ENCODE measurements at regions not wholly inside any gene's neighbourhood (a gene's known extent, or its start where the extent isn't known, plus 50 kb on each side); places are given as distances from the start of the nearest gene placed in this dataset.

DNA sequence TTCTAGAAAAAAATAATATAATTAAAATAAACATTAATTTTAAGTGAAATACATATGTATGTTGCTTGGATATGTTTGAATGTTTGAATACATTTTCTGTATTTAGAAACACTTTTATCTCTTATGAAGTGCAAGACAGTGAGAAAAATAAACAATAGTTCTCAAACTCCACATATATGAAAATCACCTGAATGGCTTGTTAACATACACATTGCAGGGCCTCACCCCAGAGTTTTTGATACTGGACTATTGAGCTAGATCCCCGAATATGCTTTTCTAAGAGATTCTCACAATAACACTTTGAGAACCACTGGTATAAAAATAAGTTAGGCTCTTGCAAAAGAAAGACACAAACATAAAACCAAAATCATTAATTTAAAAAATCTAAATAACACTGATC, 1570.3 kb upstream of the PRR20A start:
- TF ChIP-seq, protein P1, sequence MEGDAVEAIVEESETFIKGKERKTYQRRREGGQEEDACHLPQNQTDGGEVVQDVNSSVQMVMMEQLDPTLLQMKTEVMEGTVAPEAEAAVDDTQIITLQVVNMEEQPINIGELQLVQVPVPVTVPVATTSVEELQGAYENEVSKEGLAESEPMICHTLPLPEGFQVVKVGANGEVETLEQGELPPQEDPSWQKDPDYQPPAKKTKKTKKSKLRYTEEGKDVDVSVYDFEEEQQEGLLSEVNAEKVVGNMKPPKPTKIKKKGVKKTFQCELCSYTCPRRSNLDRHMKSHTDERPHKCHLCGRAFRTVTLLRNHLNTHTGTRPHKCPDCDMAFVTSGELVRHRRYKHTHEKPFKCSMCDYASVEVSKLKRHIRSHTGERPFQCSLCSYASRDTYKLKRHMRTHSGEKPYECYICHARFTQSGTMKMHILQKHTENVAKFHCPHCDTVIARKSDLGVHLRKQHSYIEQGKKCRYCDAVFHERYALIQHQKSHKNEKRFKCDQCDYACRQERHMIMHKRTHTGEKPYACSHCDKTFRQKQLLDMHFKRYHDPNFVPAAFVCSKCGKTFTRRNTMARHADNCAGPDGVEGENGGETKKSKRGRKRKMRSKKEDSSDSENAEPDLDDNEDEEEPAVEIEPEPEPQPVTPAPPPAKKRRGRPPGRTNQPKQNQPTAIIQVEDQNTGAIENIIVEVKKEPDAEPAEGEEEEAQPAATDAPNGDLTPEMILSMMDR (IDR thresholded peaks at IDR 0.05): no peak
- TF ChIP-seq FOXP4 (CRISPR knock-in tag; IDR thresholded peaks at IDR 0.05): no peak
- TF ChIP-seq SP1 (CRISPR knock-in tag; conservative IDR thresholded peaks at IDR 0.05): no peak
- no peak for TF ChIP-seq MLX (CRISPR knock-in tag; IDR thresholded peaks at IDR 0.05)
